Muscle of arm (tissue), 1 donor: ENCODE measurements at regions not wholly inside any gene's neighbourhood (a gene's known extent, or its start where the extent isn't known, plus 50 kb on each side); places are given as distances from the start of the nearest gene placed in this dataset.
"Not testable (repeated sequence)": the region's sequence is repeated elsewhere in the genome, so short reads cannot be mapped to it uniquely, and the experiment has no call there.

Experiments used
- DNase-seq: peaks from one replicate; pipeline ENCODE4 v3.0.0-alpha.2; 2013

DNA sequence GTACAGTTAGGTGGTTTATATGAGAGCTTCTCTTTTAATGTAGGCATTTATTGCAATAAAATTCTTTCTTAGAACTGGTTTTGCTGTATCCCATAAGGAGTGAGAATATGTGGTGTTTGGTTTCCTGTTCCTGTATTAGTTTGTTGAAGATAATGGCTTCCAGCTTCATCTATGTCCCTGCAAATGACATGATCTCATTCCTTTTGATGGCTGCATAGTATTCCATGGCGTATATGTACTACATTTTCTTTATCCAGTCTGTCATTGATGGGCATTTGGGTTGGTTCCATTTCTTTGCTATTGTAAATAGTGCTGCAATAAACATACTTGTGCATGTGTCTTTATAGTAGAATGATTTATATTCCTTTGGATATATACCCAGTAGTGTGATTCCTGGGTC lies 106.7 kb upstream of the IRS4 start:
- not testable (repeated sequence) for DNase-seq

DNA sequence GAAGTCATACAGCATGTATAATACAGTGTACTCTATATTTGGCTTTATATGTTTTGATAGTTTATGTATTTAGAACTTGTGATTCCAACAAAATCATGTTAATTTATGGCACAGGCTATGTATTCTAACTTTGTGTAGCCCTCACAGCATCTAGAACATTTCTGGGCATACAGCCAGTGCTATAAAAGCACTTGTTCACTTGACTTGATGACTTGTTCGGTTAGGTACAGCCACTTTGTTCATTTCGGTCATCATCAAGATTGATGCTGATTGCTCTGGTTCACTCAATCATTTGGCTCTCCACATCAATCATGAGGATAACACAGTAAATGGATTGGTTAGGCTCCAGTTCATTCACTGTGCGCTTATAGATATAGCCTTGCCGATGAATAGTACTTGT lies 97.6 kb upstream of the IRS4 start:
- DNase-seq = no peak

DNA sequence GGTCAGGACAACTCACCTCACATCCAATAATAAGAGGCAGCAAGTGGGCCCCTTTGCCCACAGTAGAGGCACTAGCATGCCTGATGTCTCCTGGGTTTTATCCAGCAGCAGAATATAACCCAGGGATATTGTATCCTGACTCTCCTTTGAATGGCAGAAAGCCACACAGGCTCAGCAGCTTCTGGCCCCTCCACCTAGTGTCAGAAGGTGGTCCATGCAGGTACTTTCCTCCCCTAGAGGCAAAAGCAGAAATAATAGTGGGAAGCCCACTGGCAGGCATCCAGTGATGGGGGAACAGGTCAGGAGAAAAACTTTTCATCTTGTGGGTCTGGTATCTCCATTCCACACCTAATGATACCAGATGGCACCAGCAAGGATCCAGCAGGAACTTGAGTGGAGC lies 75.5 kb upstream of the IRS4 start:
- no peak for DNase-seq

DNA sequence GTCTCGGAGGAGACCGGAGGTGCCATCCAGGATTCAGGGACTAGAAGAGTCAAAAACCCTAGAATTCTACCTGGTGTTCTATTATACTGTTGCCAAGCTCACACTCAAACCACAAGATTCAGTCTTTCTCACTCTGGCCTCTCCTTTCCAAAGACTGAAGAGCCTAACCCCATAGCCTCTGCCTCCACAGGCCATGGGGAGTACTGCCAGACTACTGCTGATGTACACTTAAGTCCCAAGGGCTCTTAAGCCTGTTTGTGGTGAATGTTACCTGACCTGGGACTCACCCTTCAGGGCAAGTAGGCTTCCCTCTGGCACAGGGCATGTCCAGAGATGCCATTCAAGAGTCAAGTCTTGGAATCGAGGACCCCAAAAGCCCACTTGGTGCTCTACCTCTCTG lies 58.9 kb upstream of the IRS4 start:
- DNase-seq = no peak
